ENCODE measurements at regions not wholly inside any gene's neighbourhood (a gene's known extent, or its start where the extent isn't known, plus 50 kb on each side); places are given as distances from the start of the nearest gene placed in this dataset.

- Histone ChIP-seq H3K4me1 (no peaks in the 10 kb centered on the region), H3K27ac (no peak overlapping the region), H3K36me3 (no peaks in the 10 kb centered on the region), H3K27me3 (no peaks in the 10 kb centered on the region), H3K4me3 (no peak overlapping the region), H3K9me3 (peaks cover 0 to 4% of the 10 kb centered on the region in 2 donors)
- DNase-seq (ENCODE audit: low spot score in 2 of 2): no peak
- TF ChIP-seq CTCF (IDR thresholded peaks at IDR 0.05): no peak
- intact Hi-C loops (cut with DNase I): no loop called here
Measured at GRCh38 chr3:159482241-159482993, 506.2 kb upstream of the IL12A start.

- Histone ChIP-seq H3K9me3 (peaks cover 0 to 3% of the 10 kb centered on the region in 2 donors), H3K27ac (no peak overlapping the region), H3K36me3 (no peaks in the 10 kb centered on the region), H3K4me1 (no peaks in the 10 kb centered on the region), H3K4me3 (no peak overlapping the region), H3K27me3 (no peaks in the 10 kb centered on the region)
- no peak for TF ChIP-seq CTCF (IDR thresholded peaks at IDR 0.05)
- DNase-seq (ENCODE audit: low spot score in 2 of 2): no peak
- intact Hi-C loops (cut with DNase I): no loop called here
Measured at GRCh38 chr3:159482994-159483367, 505.7 kb upstream of the IL12A start.

- no peak for DNase-seq (ENCODE audit: low spot score in 2 of 2)
- TF ChIP-seq CTCF (IDR thresholded peaks at IDR 0.05): no peak
- no peaks in the 10 kb centered on the region for H3K36me3 ChIP-seq
- H3K4me3 ChIP-seq: no peak overlapping the region
- H3K4me1 ChIP-seq: no peaks in the 10 kb centered on the region
- H3K27ac ChIP-seq: no peak overlapping the region
- H3K27me3 ChIP-seq: no peaks in the 10 kb centered on the region
- no peaks in the 10 kb centered on the region for H3K9me3 ChIP-seq
- intact Hi-C loops (cut with DNase I): no loop called here
Measured at GRCh38 chr3:159486580-159486979, 502.1 kb upstream of the IL12A start.

DNA sequence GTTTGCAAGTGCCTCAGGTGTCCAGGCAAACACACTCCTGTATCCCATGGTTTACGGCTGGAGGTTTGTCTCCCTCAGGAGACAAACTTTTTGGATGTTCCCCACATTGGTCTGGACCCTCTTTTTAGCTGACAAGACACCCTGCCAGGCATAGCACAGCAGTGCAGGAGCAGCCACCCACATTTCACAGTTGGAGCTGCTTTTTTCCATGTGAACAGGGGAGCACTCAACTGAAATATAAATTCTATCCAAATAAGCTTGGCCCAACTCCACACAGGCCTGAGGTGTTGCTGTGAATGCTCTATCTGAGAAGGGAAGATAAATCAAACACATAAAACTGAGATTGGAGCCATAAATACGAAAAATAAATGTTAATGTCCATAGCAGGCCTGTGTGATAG lies 501.3 kb upstream of the IL12A start:
- intact Hi-C loops (cut with DNase I): no loop called here
- H3K9me3 ChIP-seq: no peaks in the 10 kb centered on the region
- H3K4me3 ChIP-seq: no peak overlapping the region
- no peak for DNase-seq (ENCODE audit: low spot score in 2 of 2)
- H3K36me3 ChIP-seq: no peaks in the 10 kb centered on the region
- H3K27me3 ChIP-seq: no peaks in the 10 kb centered on the region
- TF ChIP-seq CTCF (IDR thresholded peaks at IDR 0.05): no peak
- H3K27ac ChIP-seq: no peak overlapping the region
- H3K4me1 ChIP-seq: no peaks in the 10 kb centered on the region

DNA sequence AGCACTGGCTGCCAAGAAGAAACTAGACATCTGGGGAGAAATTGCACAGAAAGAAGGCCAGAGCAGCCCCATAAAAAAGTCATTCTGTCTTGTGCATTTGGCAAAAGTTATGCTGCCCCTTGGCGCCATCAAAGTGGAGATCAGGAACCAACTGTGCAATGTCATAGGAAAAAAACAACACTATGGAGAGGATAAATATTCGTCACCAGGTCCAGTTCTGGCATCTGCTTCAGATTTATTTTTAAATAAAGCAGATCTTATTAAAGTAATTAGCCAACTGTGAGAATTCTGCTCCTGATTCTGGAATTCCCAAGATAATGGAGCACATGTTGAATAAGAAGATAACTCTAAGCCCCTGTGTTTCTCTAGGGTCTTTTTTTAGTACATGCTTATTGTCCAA lies 500.0 kb upstream of the IL12A start:
- intact Hi-C loops (cut with DNase I): no loop called here

More for the DNA sequence above, 500.0 kb upstream of the IL12A start:
- DNase-seq (ENCODE audit: low spot score in 2 of 2): no peak
- Histone ChIP-seq H3K9me3 (no peaks in the 10 kb centered on the region), H3K4me3 (no peak overlapping the region), H3K27me3 (no peaks in the 10 kb centered on the region), H3K27ac (no peak overlapping the region), H3K36me3 (no peaks in the 10 kb centered on the region), H3K4me1 (no peaks in the 10 kb centered on the region)
- TF ChIP-seq CTCF (IDR thresholded peaks at IDR 0.05): no peak
